Spleen (tissue), 7 donors: ENCODE measurements at regions not wholly inside any gene's neighbourhood (a gene's known extent, or its start where the extent isn't known, plus 50 kb on each side); places are given as distances from the start of the nearest gene placed in this dataset.

Experiments
- POLR2A ChIP-seq, 3 donors: fragments of 450-650 bp; IDR thresholded peaks; one replicate each; pipeline ENCODE4 v1.5.1; 2017; ENCODE audit warnings: antibody characterized with exemption in 3 of 3, mild to moderate bottlenecking in 1 of 3
- POLR2AphosphoS5 ChIP-seq, 3 donors: sonication (generic); formaldehyde crosslinking; IDR thresholded peaks; one replicate each; pipeline ENCODE4 v1.5.1; 2017; ENCODE audit warnings: antibody characterized with exemption in 3 of 3
- TF ChIP-seq, protein P1 (sequence below), 11 experiments: fragments of 200-600 bp in 7 of 11; fragments of 450-650 bp in 4 of 11; sonication (generic) in 4 of 11; IDR thresholded peaks in 8 of 11; conservative IDR thresholded peaks in 3 of 11; 1 replicate in 7 of 11; 2 replicates in 4 of 11; pipeline versions ENCODE4 v1.4.0 to v1.8.0; 2016 to 2021; ENCODE audit warnings: antibody characterized with exemption in 11 of 11, inconsistent platforms in 4 of 11, mild to moderate bottlenecking in 1 of 11
- donor health status: DM: no; HTN: no; CAD: no; lungs with moderate emphysema.
- donor health status: DM: no; HTN: no; CAD: no.
- donor health status: DM: no; HTN: no; CAD: no.

DNA sequence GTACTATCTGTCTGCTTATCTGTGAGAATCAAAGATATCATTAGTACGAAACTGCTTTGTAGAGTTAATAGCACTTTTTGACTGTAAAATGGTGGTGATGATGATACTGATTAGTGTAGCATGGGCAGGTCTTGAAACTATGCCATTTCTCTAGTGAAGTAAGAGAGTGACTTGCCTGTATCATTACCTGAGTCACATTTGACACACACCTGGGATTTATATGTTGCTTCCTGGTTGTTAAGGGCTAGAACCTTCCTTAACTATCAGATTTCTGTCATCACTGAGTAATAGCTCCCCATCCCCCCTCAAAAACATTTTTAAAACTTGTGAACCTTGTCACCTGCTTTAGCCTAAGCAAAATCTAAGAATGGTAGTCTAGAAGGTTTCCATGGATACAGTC lies 135.6 kb upstream of the RORB start:
- TF ChIP-seq POLR2A (IDR thresholded peaks at IDR 0.05) = no peak
- TF ChIP-seq, protein P1, sequence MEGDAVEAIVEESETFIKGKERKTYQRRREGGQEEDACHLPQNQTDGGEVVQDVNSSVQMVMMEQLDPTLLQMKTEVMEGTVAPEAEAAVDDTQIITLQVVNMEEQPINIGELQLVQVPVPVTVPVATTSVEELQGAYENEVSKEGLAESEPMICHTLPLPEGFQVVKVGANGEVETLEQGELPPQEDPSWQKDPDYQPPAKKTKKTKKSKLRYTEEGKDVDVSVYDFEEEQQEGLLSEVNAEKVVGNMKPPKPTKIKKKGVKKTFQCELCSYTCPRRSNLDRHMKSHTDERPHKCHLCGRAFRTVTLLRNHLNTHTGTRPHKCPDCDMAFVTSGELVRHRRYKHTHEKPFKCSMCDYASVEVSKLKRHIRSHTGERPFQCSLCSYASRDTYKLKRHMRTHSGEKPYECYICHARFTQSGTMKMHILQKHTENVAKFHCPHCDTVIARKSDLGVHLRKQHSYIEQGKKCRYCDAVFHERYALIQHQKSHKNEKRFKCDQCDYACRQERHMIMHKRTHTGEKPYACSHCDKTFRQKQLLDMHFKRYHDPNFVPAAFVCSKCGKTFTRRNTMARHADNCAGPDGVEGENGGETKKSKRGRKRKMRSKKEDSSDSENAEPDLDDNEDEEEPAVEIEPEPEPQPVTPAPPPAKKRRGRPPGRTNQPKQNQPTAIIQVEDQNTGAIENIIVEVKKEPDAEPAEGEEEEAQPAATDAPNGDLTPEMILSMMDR (IDR thresholded peaks at IDR 0.05 in 8 of 11, conservative IDR thresholded peaks at IDR 0.05 in 3 of 11) = no peak
- no peak for TF ChIP-seq POLR2AphosphoS5 (IDR thresholded peaks at IDR 0.05)
